Immature natural killer cell (primary cell): ENCODE measurements at regions not wholly inside any gene's neighbourhood (a gene's known extent, or its start where the extent isn't known, plus 50 kb on each side); places are given as distances from the start of the nearest gene placed in this dataset.

Source experiments
- DNase-seq, 3 donors: peaks; one replicate each; pipeline ENCODE4 v3.0.0; 2022; ENCODE audit warnings: mixed read lengths in 1 of 3
- H3K27ac Mint-ChIP-seq, 6 donors: one replicate each; pipeline ENCODE4 v1.8.0; 2020; ENCODE audit warnings: mixed read lengths in 6 of 6, mild to moderate bottlenecking in 5 of 6, inconsistent platforms in 4 of 6, moderate library complexity in 3 of 6
- H3K27me3 Mint-ChIP-seq, 3 donors: one replicate each; pipeline ENCODE4 v1.8.0; 2020 to 2021; ENCODE audit warnings: low read depth in 3 of 3, mild to moderate bottlenecking in 3 of 3, mixed read lengths in 3 of 3, moderate library complexity in 3 of 3, inconsistent platforms in 1 of 3
- H3K36me3 Mint-ChIP-seq, 3 donors: one replicate each; pipeline ENCODE4 v1.8.0; 2020; ENCODE audit warnings: mixed read lengths in 3 of 3, inconsistent platforms in 2 of 3, mild to moderate bottlenecking in 2 of 3
- H3K4me1 Mint-ChIP-seq, 2 donors: one replicate each; pipeline ENCODE4 v1.8.0; 2020; ENCODE audit warnings: inconsistent platforms in 2 of 2, mild to moderate bottlenecking in 2 of 2, mixed read lengths in 2 of 2, moderate library complexity in 1 of 2
- H3K4me3 Mint-ChIP-seq, 5 donors: one replicate each; pipeline ENCODE4 v1.8.0; 2020; ENCODE audit warnings: mild to moderate bottlenecking in 5 of 5, mixed read lengths in 5 of 5, inconsistent platforms in 3 of 5, moderate library complexity in 3 of 5
- H3K9me3 Mint-ChIP-seq, 6 donors: one replicate each; pipeline ENCODE4 v1.8.0; 2020; ENCODE audit warnings: mild to moderate bottlenecking in 6 of 6, mixed read lengths in 6 of 6, inconsistent platforms in 4 of 6, moderate library complexity in 3 of 6

DNA sequence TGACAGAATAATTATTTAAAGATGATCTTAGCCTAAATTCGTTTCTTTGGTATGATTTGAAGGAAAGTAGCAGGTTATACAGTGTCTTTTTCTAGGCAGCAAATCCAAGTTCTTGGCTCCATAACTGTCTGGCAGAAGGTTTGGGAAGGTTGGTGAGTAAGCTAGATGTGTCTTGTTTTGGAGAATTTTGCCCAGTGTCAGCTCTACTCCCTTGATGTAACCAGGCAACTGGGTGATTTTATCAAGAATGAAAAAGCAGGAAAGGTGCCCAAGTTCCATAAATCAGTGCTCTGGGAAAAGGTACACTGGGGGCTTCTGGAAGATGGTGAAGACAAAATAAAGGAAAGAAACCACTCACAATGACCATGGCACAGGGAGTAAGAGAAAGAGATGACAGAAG lies 71.5 kb upstream of the USP47 start:
- Mint-ChIP-seq H3K36me3 (no peaks in the 10 kb centered on the region), H3K27me3 (peaks cover 1 to 9% (median 8%) of the 10 kb centered on the region in 3 donors), H3K4me3 (no peak overlapping the region), H3K4me1 (no peaks in the 10 kb centered on the region), H3K27ac (no peak overlapping the region), H3K9me3 (no peaks in the 10 kb centered on the region)
- DNase-seq, result no peak

DNA sequence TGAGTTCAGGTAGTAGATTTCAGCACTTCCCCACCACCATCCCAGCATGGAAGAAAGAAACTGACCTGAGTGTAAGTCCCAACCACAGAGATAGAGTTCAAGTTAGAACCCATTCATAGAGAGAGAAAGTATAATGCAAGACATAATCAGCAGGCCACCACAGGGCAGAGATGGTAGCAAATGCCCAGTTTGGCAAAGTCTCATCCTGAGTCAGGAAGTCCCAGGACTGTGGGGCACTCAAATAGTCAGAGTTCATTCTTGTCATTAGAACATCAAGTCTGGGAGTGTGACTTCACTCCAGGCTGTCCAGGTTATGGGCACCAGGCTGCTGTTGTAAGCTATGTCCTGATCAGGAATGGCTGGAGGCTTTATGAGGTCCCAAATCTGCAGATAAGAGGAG lies 72.0 kb upstream of the USP47 start:
- H3K36me3 Mint-ChIP-seq, result no peaks in the 10 kb centered on the region
- H3K4me1 Mint-ChIP-seq, result no peaks in the 10 kb centered on the region
- DNase-seq, result no peak
- H3K4me3 Mint-ChIP-seq, result no peak overlapping the region
- no peaks in the 10 kb centered on the region for H3K9me3 Mint-ChIP-seq
- H3K27ac Mint-ChIP-seq, result no peak overlapping the region
- H3K27me3 Mint-ChIP-seq, result peaks cover 1 to 9% (median 8%) of the 10 kb centered on the region in 3 donors

DNA sequence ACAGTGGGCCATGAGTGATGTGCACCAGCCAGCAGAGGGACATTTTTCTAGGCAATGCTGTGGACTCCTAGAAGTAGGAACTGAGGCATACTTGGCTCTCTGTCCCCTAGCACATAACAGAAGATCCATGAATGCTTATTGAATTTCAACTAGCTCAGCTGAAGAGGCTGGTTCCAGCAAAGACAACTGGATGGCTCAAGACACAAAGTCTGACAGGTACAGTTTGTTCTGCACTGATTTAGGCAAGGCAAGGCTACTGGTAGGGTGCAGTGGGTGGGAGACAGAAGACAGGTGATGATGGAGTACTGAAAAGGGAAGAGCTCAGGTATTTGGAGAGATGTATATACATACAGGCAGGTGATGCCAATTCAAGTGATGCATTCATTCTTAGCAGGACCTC lies 72.4 kb upstream of the USP47 start:
- H3K27ac Mint-ChIP-seq, result no peak overlapping the region
- no peaks in the 10 kb centered on the region for H3K36me3 Mint-ChIP-seq
- no peak overlapping the region for H3K4me3 Mint-ChIP-seq
- DNase-seq, result no peak
- no peaks in the 10 kb centered on the region for H3K9me3 Mint-ChIP-seq
- no peaks in the 10 kb centered on the region for H3K4me1 Mint-ChIP-seq
- peaks cover 1 to 9% (median 8%) of the 10 kb centered on the region in 3 donors for H3K27me3 Mint-ChIP-seq

DNA sequence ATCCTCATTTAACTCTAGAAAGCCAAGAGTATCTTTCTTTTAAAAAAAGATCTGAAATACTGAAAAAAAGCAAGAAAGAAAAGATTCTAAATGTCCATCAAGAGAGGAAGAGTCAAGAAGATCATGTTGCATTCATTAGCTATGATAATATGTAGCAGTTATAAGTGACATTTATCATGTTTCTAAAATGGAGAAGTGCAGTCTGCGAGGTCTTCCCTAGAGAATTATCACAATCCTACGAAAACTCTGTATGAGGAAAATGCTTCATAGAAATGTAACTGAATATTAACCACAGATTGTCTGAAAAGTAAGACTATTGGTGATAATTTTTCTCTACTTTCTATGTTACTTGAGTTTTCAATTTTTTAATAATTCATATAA lies 77.4 kb upstream of the USP47 start:
- H3K9me3 Mint-ChIP-seq, result no peaks in the 10 kb centered on the region
- DNase-seq, result no peak
- no peaks in the 10 kb centered on the region for H3K36me3 Mint-ChIP-seq
- H3K4me3 Mint-ChIP-seq, result no peak overlapping the region
- no peak overlapping the region for H3K27ac Mint-ChIP-seq
- H3K4me1 Mint-ChIP-seq, result no peaks in the 10 kb centered on the region
- H3K27me3 Mint-ChIP-seq, result peaks cover 5 to 7% (median 7%) of the 10 kb centered on the region in 3 donors

DNA sequence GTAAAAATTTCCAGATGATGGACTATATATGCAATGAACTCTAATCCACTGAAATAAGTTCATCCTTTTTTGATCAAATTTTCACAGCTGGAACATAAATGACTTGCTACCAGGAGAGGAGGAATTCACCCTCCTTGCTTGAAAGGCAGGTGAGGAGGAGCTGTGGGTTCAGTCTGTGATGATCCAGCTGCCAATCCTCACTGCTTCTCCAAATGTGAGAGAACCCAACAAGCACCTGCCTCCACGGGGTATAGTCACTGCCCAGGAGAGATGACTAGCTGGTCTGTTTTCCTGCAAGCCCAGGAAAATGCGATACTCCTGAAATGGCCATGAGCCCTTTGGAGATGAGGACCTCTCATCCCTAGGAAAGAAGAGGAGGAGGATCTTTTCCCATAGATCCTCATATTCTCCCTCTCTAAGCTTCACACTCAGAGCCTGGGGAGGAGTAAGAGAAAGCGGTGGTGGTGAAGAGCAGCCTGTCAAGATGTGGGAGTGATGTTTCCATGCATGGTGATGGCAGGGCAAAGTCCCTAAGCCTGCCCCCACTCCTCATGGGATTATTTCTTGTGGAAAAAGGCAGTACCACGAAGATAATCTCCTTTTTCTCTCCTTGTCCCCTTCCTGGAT lies 77.9 kb upstream of the USP47 start:
- no peaks in the 10 kb centered on the region for H3K9me3 Mint-ChIP-seq
- no peaks in the 10 kb centered on the region for H3K4me1 Mint-ChIP-seq
- no peak for DNase-seq
- H3K36me3 Mint-ChIP-seq, result no peaks in the 10 kb centered on the region
- H3K27ac Mint-ChIP-seq, result no peak overlapping the region
- H3K27me3 Mint-ChIP-seq, result peaks cover 5 to 10% (median 7%) of the 10 kb centered on the region in 3 donors
- H3K4me3 Mint-ChIP-seq, result no peak overlapping the region

DNA sequence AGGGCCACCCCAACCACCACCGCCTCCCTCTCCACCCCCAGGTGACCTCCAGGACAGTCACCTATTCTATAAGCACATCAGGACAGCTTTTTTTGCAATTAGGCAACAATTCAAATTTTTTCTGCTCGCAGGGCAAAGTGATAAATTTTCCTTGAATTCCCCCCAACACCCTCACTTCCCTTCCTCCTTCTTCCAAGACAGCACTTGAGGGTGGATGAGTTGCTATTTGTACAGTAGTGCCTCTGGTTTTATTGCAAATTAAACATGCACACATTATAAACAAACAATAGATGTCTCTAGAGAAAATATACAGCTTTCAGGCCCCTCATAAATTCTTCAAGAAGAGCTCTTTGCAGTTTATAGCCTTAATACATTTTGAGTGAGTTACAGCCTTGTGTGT lies 80.9 kb upstream of the USP47 start:
- no peak overlapping the region for H3K4me3 Mint-ChIP-seq
- H3K9me3 Mint-ChIP-seq, result no peaks in the 10 kb centered on the region
- H3K4me1 Mint-ChIP-seq, result no peaks in the 10 kb centered on the region
- H3K36me3 Mint-ChIP-seq, result no peaks in the 10 kb centered on the region
- H3K27me3 Mint-ChIP-seq, result peaks cover 4 to 11% (median 7%) of the 10 kb centered on the region in 3 donors
- H3K27ac Mint-ChIP-seq, result no peak overlapping the region
- DNase-seq, result no peak

DNA sequence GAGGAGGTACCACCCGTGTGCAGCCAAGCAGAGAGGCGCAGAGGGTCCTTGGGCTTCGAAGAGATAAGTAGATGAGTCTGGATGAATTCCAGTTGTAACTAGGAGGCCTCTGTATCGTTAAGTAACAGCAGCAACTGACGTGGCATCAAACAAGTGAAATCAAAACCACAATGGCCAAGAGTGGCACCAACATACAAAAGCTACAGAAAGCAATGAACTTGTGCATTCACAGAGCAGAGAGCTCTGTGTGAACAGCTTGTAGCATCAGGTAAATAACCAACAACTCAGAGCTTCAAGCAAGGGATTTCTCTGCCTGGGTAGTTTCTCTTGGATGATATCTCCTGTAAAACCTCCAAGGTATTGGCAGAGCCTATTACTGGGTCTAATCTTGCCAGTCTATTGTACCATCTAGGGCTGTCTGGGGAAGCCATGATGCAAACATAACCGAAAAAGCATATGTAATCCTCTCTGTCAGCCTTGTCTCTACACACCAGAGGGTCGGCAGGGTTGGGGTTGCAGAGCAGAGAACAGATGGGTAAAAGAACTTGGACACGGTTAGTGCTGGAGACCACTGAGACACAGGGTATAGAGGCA lies 83.1 kb upstream of the USP47 start:
- Mint-ChIP-seq H3K27ac (no peak overlapping the region), H3K4me1 (no peaks in the 10 kb centered on the region), H3K27me3 (peaks cover 3 to 11% (median 7%) of the 10 kb centered on the region in 3 donors), H3K4me3 (no peak overlapping the region), H3K36me3 (no peaks in the 10 kb centered on the region), H3K9me3 (no peaks in the 10 kb centered on the region)
- no peak for DNase-seq

DNA sequence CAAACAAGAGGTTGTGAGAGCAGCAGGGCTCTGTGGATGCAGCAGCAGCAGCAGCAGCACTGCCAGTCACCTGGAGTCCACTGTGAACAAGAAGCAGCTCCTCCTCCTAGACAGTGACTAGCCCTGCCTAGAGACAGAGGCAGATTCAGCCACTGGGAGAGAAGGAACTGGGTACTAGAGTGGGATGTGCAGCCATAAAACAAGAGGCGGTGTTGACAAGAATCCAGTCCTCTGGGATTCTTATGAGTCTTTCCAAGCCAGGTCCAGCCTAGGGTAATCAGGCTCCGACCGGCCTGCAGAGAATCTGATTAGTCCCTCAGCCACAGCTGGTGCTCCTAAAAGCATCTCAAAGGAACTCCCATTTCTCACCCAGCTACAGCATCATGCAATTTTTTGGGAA lies 83.9 kb upstream of the USP47 start:
- no peaks in the 10 kb centered on the region for H3K36me3 Mint-ChIP-seq
- peaks cover 3 to 11% (median 11%) of the 10 kb centered on the region in 3 donors for H3K27me3 Mint-ChIP-seq
- H3K4me1 Mint-ChIP-seq, result no peaks in the 10 kb centered on the region
- no peaks in the 10 kb centered on the region for H3K9me3 Mint-ChIP-seq
- DNase-seq, result no peak
- H3K4me3 Mint-ChIP-seq, result no peak overlapping the region
- H3K27ac Mint-ChIP-seq, result no peak overlapping the region

DNA sequence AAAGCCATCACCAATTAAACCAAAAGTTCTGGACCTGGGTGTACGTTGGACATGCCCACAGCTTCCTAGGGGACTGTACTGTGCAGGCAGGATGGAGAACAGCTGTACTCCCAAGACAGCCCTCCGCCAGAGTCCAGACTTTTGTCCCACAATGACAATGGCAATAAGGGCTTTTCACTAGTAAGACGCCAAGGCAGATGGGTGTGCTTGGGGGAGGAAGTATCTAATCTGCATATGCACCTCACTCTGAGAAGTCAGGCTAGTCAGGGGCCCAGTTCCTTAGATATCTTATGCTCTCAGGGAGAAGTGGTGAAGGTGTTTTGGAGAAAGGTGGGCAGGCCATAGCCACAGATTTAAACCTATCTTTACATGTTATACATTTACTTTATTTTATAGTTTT lies 85.1 kb upstream of the USP47 start:
- Mint-ChIP-seq H3K9me3 (no peaks in the 10 kb centered on the region), H3K4me1 (no peaks in the 10 kb centered on the region), H3K27me3 (peaks cover 3 to 11% (median 7%) of the 10 kb centered on the region in 3 donors), H3K27ac (no peak overlapping the region), H3K36me3 (no peaks in the 10 kb centered on the region), H3K4me3 (no peak overlapping the region)
- DNase-seq, result no peak

DNA sequence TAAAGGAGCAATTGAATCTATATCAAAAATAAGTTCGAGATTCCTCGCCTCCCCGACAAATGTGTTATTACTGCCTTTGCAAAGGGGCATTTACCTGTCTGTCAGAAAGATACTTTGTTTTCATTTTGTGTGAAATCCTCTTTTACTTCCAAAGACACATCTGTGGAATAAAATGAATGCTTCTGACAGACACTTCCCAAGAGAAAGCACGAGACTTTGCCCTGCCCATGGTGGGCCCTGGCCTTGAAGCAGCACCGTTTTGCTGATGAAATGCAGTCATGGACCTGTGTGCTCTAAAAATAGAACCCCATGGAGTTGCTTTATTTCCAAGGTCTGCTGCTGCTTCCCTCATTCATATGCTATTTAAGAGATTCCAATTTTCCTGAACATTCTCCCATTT lies 85.9 kb upstream of the USP47 start:
- H3K27me3 Mint-ChIP-seq, result peaks cover 4 to 11% (median 9%) of the 10 kb centered on the region in 3 donors
- H3K4me1 Mint-ChIP-seq, result no peaks in the 10 kb centered on the region
- DNase-seq, result no peak
- H3K27ac Mint-ChIP-seq, result no peak overlapping the region
- H3K4me3 Mint-ChIP-seq, result no peak overlapping the region
- no peaks in the 10 kb centered on the region for H3K9me3 Mint-ChIP-seq
- H3K36me3 Mint-ChIP-seq, result no peaks in the 10 kb centered on the region

DNA sequence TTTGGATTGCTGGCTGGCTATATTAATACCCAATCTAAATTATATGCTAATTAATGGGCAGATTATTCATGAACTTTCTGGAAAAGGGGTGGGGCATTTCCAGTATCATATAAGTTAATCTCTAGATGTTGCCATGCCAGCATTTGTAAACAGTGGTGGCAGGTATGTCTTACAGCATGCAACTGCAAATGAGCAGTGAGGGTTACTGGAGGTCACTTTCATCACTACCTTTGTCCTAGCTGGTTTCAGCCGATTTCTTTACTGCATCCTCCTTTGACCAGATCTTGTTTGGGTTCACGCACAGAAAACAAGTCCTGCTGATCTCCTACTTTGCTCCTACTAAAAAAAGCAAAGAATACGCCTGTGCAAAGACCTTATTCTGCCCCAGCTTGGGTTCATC lies 89.1 kb upstream of the USP47 start:
- peaks cover 4 to 7% (median 5%) of the 10 kb centered on the region in 3 donors for H3K27me3 Mint-ChIP-seq
- no peaks in the 10 kb centered on the region for H3K9me3 Mint-ChIP-seq
- H3K4me1 Mint-ChIP-seq, result no peaks in the 10 kb centered on the region
- H3K4me3 Mint-ChIP-seq, result no peak overlapping the region
- DNase-seq, result no peak
- no peaks in the 10 kb centered on the region for H3K36me3 Mint-ChIP-seq
- H3K27ac Mint-ChIP-seq, result no peak overlapping the region

DNA sequence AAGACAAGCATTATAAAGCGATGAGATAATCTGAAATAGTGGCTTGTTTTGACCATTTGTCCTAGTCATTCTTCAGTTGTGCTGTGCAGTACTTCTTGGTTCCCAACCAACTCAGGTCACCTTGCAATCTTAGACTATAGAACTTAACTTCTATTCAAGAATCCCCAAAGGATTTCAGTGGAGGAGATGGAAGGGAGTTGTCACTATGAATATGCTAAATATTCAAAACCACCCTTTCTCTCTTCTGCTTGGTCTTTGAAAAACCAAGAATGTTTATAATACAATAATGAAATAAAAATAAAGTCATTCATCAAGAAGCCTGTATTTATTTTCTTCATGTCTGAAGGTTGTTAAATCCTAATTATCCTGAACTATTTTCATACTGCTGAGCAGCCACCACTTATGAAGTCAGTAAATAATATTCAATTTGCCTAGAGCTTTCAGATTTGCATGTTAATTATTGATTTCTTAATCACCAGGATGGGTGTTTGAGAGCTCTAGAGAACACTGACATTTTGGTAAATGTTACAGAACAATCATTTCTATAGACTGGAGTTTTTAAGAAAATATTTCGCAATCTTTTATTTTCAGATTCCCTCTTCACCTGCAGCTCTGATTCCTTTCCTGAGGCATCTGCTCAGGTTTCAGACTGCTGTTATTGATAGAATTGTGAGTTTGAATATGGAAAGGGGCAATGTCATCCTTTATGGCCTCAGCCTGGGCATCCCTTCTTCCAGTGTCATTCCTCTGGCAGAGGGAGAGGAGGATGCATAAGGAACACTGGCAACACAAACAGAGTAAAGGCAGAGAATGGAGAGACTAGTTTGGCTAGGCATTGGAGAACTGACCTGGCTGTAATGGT lies 91.5 kb upstream of the USP47 start:
- no peaks in the 10 kb centered on the region for H3K9me3 Mint-ChIP-seq
- no peaks in the 10 kb centered on the region for H3K36me3 Mint-ChIP-seq
- H3K4me1 Mint-ChIP-seq, result no peaks in the 10 kb centered on the region
- H3K4me3 Mint-ChIP-seq, result no peak overlapping the region
- H3K27ac Mint-ChIP-seq, result no peak overlapping the region
- peaks cover 2 to 9% (median 7%) of the 10 kb centered on the region in 3 donors for H3K27me3 Mint-ChIP-seq
- DNase-seq, result no peak

DNA sequence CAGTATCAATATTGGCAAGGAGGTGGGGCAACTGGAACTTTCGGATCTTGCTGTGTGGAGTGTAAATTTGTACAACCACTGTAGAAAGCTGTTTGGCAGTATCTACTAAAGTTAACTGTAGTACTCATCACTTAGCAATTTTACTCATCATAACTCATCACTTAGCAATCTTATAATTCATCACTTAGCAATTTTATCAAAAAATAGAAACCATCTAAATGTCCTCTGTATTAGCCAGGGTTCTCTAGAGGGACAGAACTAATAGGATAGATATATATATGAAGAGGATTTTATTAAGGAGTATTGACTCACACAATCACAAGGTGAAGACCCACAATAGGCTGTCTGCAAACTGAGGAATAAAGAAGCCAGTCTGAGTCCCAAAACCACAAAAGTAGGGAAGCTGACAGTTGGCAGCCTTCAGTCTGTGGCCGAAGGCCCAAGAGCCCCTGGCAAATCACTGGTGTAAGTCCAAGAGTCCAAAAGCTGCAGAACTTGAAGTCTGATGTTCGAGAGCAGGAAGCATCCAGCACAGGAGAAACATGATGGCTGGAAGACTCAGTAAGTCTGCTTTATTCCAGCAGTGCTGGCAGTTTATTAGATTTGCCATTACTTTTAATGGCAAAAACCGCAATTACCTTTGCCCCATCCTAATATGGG lies 92.9 kb upstream of the USP47 start:
- H3K4me1 Mint-ChIP-seq, result no peaks in the 10 kb centered on the region
- no peak overlapping the region for H3K27ac Mint-ChIP-seq
- H3K4me3 Mint-ChIP-seq, result no peak overlapping the region
- no peak for DNase-seq
- no peaks in the 10 kb centered on the region for H3K36me3 Mint-ChIP-seq
- H3K9me3 Mint-ChIP-seq, result no peaks in the 10 kb centered on the region
- H3K27me3 Mint-ChIP-seq, result peaks cover 2 to 10% (median 9%) of the 10 kb centered on the region in 3 donors

DNA sequence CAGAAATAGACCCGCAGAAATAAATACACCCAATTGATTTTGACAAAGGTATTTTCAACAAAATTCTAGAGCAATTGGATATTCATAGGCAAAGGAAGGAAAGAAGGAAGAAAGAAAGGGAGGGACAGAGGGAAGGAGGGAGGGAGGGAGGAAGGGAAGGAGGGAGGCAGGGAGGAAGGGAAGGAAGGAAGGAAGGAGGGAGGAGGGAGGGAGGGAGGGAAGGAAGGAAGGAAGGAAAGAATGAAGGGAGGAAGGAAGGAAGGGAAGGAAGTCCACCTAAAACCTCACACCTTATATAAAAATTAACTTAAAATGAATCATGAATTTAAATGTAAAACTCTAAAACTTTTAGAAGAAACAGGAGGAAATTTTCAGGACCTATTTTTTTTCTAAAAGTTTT lies 94.2 kb upstream of the USP47 start:
- no peak for DNase-seq
- H3K36me3 Mint-ChIP-seq, result no peaks in the 10 kb centered on the region
- no peaks in the 10 kb centered on the region for H3K9me3 Mint-ChIP-seq
- no peaks in the 10 kb centered on the region for H3K4me1 Mint-ChIP-seq
- no peak overlapping the region for H3K4me3 Mint-ChIP-seq
- peaks cover 2 to 9% (median 8%) of the 10 kb centered on the region in 3 donors for H3K27me3 Mint-ChIP-seq
- no peak overlapping the region for H3K27ac Mint-ChIP-seq
